BLaER1 (cell line): ENCODE measurements at regions not wholly inside any gene's neighbourhood (a gene's known extent, or its start where the extent isn't known, plus 50 kb on each side); places are given as distances from the start of the nearest gene placed in this dataset.
A peak's percentile ranks its signal among the peaks of the same experiment; 100 is the strongest.

Experiments
- H3K27ac ChIP-seq: shearing (Covaris generic); formaldehyde crosslinking; 2 replicates; pipeline ENCODE4 v1.8.1; 2022
- H3K27me3 ChIP-seq: shearing (Covaris generic); formaldehyde crosslinking; 2 replicates; pipeline ENCODE4 v1.8.1; 2022
- H3K36me3 ChIP-seq: shearing (Covaris generic); formaldehyde crosslinking; 2 replicates; pipeline ENCODE4 v1.8.1; 2022
- H3K4me1 ChIP-seq: shearing (Covaris generic); formaldehyde crosslinking; 2 replicates; pipeline ENCODE4 v1.8.1; 2022
- H3K4me2 ChIP-seq: shearing (Covaris generic); formaldehyde crosslinking; 2 replicates; pipeline ENCODE4 v1.8.1; 2022
- H3K4me3 ChIP-seq: shearing (Covaris generic); formaldehyde crosslinking; 2 replicates; pipeline ENCODE4 v1.8.1; 2022
- H3K9ac ChIP-seq: shearing (Covaris generic); formaldehyde crosslinking; 2 replicates; pipeline ENCODE4 v1.8.1; 2022
- H3K9me3 ChIP-seq: shearing (Covaris generic); formaldehyde crosslinking; 2 replicates; pipeline ENCODE4 v1.8.1; 2022
- H4K20me1 ChIP-seq: shearing (Covaris generic); formaldehyde crosslinking; 2 replicates; pipeline ENCODE4 v1.8.1; 2022
- Cebpa-rat ChIP-seq: shearing (Covaris generic); IDR thresholded peaks from 2 replicates; pipeline ENCODE4 v1.8.1; 2022

DNA sequence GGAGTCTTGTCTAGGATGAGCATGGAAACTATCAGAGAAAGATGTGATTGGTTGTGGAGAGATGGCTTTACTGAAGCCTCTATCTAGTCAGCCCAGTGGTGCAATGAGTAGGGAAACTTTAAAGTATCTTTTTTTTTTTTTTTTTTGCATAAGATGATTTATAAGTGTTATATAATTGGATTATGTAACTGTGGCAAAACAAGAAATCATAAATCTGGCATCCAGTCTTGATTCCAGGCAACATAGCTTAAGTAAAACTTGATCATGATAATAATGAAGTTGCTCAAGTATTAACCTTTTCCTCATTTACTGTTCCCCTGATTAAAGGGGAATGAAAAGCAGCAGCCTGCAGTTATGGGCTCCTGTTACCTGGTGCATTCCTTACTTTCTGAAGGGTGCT lies 538.0 kb upstream of the ATP2B1 start:
- no peak overlapping the region for H3K4me3 ChIP-seq
- H4K20me1 ChIP-seq, result no peaks in the 10 kb centered on the region
- H3K36me3 ChIP-seq, result no peaks in the 10 kb centered on the region
- no peak overlapping the region for H3K4me2 ChIP-seq
- H3K9ac ChIP-seq, result no peak overlapping the region
- H3K9me3 ChIP-seq, result no peaks in the 10 kb centered on the region
- H3K4me1 ChIP-seq, result peaks cover 7% of the 10 kb centered on the region
- H3K27me3 ChIP-seq, result no peaks in the 10 kb centered on the region
- H3K27ac ChIP-seq, result no peak overlapping the region
- no peak for TF ChIP-seq Cebpa-rat

GRCh38 chr12:90245391-90245790 lies 536.8 kb upstream of the ATP2B1 start:
- H3K9me3 ChIP-seq, result no peaks in the 10 kb centered on the region
- no peaks in the 10 kb centered on the region for H3K36me3 ChIP-seq
- H3K9ac ChIP-seq, result no peak overlapping the region
- no peaks in the 10 kb centered on the region for H3K27me3 ChIP-seq
- no peak overlapping the region for H3K4me2 ChIP-seq
- no peak overlapping the region for H3K4me3 ChIP-seq
- no peaks in the 10 kb centered on the region for H4K20me1 ChIP-seq
- TF ChIP-seq Cebpa-rat, result no peak
- H3K27ac ChIP-seq, result no peak overlapping the region
- peaks cover under 1% of the 10 kb centered on the region; the same call in 1 of the 2 replicates for H3K4me1 ChIP-seq

DNA sequence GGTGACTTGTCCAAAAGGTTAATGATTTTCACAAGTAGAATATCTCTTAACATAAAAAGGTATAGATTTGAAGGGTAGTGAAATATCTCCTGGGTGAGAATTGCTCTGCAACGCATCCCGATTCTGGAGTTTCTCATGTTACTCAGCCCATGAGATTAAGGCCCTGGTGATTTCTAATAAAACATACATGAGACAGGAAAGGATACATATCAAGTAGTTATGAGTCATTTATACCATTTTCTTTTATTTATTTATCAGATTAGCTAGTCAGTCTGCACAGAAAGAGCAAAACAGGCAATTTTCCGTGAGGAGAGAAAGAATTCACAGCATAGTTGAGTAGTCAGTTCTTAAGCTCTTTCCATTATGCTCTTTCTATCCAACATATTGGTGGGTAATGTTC lies 535.6 kb upstream of the ATP2B1 start:
- no peaks in the 10 kb centered on the region for H3K9me3 ChIP-seq
- no peak overlapping the region for H3K4me3 ChIP-seq
- TF ChIP-seq Cebpa-rat, result no peak
- no peak overlapping the region for H3K4me2 ChIP-seq
- H3K27me3 ChIP-seq, result no peaks in the 10 kb centered on the region
- H4K20me1 ChIP-seq, result no peaks in the 10 kb centered on the region
- H3K4me1 ChIP-seq, result no peaks in the 10 kb centered on the region
- H3K9ac ChIP-seq, result no peak overlapping the region
- H3K27ac ChIP-seq, result no peak overlapping the region
- H3K36me3 ChIP-seq, result no peaks in the 10 kb centered on the region

GRCh38 chr12:90243211-90243610 lies 534.6 kb upstream of the ATP2B1 start:
- TF ChIP-seq Cebpa-rat, result no peak
- no peak overlapping the region for H3K27ac ChIP-seq
- no peak overlapping the region for H3K4me3 ChIP-seq
- no peaks in the 10 kb centered on the region for H4K20me1 ChIP-seq
- no peaks in the 10 kb centered on the region for H3K36me3 ChIP-seq
- no peak overlapping the region for H3K9ac ChIP-seq
- no peaks in the 10 kb centered on the region for H3K9me3 ChIP-seq
- H3K27me3 ChIP-seq, result no peaks in the 10 kb centered on the region
- H3K4me2 ChIP-seq, result no peak overlapping the region
- no peaks in the 10 kb centered on the region for H3K4me1 ChIP-seq

- Histone ChIP-seq H3K4me2 (no peak overlapping the region), H3K4me3 (no peak overlapping the region), H3K27me3 (no peaks in the 10 kb centered on the region), H3K4me1 (no peaks in the 10 kb centered on the region), H3K9me3 (no peaks in the 10 kb centered on the region), H3K9ac (no peak overlapping the region), H3K27ac (no peak overlapping the region), H4K20me1 (no peaks in the 10 kb centered on the region), H3K36me3 (no peaks in the 10 kb centered on the region)
- TF ChIP-seq Cebpa-rat, result no peak
Observed at GRCh38 chr12:90239732-90240260, 531.2 kb upstream of the ATP2B1 start.

DNA sequence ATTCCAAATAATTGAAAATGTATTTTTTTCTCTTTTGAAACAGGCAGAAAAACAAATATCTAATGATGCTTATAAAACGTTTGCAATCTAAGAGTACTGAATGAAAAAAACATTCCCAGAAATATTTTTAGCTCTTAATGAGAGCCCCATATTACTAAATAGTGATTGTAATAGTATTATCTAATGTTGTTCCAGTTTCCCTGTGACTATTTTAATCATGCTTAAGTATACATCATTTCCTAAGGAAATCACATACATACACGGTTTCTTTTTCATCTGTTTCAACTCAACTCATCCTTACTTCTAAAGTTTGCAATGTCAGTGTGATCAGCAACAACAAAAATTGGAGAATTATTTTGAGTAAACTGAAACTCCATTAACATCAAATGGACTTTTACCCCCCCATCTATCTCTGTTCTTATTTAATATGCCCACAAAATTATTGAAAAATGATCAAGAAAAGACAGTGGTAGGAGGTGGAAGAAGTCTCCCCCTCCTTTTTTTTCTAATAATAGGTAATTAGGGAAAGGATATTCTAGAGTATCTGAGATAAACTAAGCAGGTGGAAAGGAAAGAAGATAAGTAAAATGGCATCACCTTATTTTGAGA lies 530.1 kb upstream of the ATP2B1 start:
- H3K9ac ChIP-seq, result no peak overlapping the region
- no peak overlapping the region for H3K4me2 ChIP-seq
- H3K27me3 ChIP-seq, result no peaks in the 10 kb centered on the region
- no peak overlapping the region for H3K27ac ChIP-seq
- no peak overlapping the region for H3K4me3 ChIP-seq
- no peak for TF ChIP-seq Cebpa-rat
- H3K4me1 ChIP-seq, result peaks cover 4% of the 10 kb centered on the region; the same call in 1 of the 2 replicates
- H3K9me3 ChIP-seq, result no peaks in the 10 kb centered on the region
- H3K36me3 ChIP-seq, result no peaks in the 10 kb centered on the region
- H4K20me1 ChIP-seq, result no peaks in the 10 kb centered on the region

DNA sequence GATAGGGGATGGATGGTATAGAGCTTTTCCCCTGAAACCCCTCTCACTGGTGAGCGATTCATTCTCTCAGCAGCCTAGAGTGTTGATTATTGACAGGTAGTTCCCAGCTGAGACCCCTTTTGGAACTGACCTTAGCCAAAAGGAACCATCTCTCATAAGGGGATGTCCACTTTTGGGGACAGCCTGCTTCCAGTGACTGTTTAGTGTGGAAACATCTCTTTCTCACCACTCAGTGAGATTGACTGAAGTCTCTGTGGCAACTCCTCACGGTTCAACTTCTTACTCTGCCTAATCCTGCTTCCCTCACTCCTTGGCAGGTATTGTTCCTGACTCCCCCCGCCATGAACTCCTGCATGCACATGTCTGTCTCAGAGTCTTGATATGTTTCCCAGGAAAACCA lies 529.2 kb upstream of the ATP2B1 start:
- Histone ChIP-seq H3K4me2 (no peak overlapping the region), H3K9me3 (no peaks in the 10 kb centered on the region), H3K36me3 (no peaks in the 10 kb centered on the region), H3K27me3 (no peaks in the 10 kb centered on the region), H4K20me1 (no peaks in the 10 kb centered on the region), H3K4me3 (no peak overlapping the region), H3K4me1 (peaks cover 4% of the 10 kb centered on the region; the same call in 1 of the 2 replicates), H3K27ac (no peak overlapping the region), H3K9ac (no peak overlapping the region)
- TF ChIP-seq Cebpa-rat, result no peak

DNA sequence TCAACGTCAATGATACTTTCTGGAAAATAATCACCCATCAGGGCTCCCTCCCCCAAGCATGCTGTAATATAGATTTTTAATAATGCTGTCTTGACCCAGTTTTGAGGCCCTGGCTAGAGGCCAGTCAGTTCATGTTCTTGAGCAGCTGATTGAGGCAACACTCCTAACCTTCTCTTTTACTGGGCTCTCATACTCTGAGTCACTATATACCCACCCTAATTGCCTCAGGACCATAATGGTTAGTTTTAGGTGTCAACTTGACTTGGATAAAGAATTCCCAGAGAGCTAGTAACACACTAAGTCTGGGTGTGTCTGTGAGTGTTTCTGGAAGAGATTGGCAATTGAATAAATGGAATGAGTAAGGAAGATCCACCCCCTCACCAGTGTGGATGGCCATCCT lies 527.0 kb upstream of the ATP2B1 start:
- no peak for TF ChIP-seq Cebpa-rat
- no peak overlapping the region for H3K4me3 ChIP-seq
- peaks cover 4% of the 10 kb centered on the region; the same call in 1 of the 2 replicates for H3K4me1 ChIP-seq
- H3K27me3 ChIP-seq, result no peaks in the 10 kb centered on the region
- H3K27ac ChIP-seq, result no peak overlapping the region
- H4K20me1 ChIP-seq, result no peaks in the 10 kb centered on the region
- no peaks in the 10 kb centered on the region for H3K9me3 ChIP-seq
- H3K4me2 ChIP-seq, result no peak overlapping the region
- H3K9ac ChIP-seq, result no peak overlapping the region
- no peaks in the 10 kb centered on the region for H3K36me3 ChIP-seq

GRCh38 chr12:90234472-90234871 lies 525.8 kb upstream of the ATP2B1 start:
- H3K4me3 ChIP-seq, result no peak overlapping the region
- H3K36me3 ChIP-seq, result no peaks in the 10 kb centered on the region
- H3K4me2 ChIP-seq, result 0 out of 2 replicates have a peak overlapping the region, but pooled peaks have one; percentile 17
- H3K9ac ChIP-seq, result no peak overlapping the region
- no peaks in the 10 kb centered on the region for H3K9me3 ChIP-seq
- H4K20me1 ChIP-seq, result no peaks in the 10 kb centered on the region
- no peaks in the 10 kb centered on the region for H3K27me3 ChIP-seq
- TF ChIP-seq Cebpa-rat, result no peak
- H3K27ac ChIP-seq, result 0 out of 2 replicates have a peak overlapping the region, but pooled peaks have one; percentile 49
- H3K4me1 ChIP-seq, result peaks cover 4% of the 10 kb centered on the region; the same call in 1 of the 2 replicates

- H4K20me1 ChIP-seq, result no peaks in the 10 kb centered on the region
- no peak overlapping the region for H3K4me3 ChIP-seq
- no peak overlapping the region for H3K9ac ChIP-seq
- no peaks in the 10 kb centered on the region for H3K9me3 ChIP-seq
- H3K27me3 ChIP-seq, result no peaks in the 10 kb centered on the region
- H3K4me1 ChIP-seq, result peaks cover 4% of the 10 kb centered on the region; the same call in 1 of the 2 replicates
- no peak overlapping the region for H3K4me2 ChIP-seq
- TF ChIP-seq Cebpa-rat, result no peak
- no peaks in the 10 kb centered on the region for H3K36me3 ChIP-seq
- H3K27ac ChIP-seq, result no peak overlapping the region
Observed at GRCh38 chr12:90233168-90234100, 524.8 kb upstream of the ATP2B1 start.
